ENCODE measurements at regions not wholly inside any gene's neighbourhood (a gene's known extent, or its start where the extent isn't known, plus 50 kb on each side); places are given as distances from the start of the nearest gene placed in this dataset.

- TF ChIP-seq EP300 (IDR thresholded peaks at IDR 0.05; ENCODE audit: borderline replicate concordance in 1 of 2, low read depth in 1 of 2, low read length in 1 of 2) (no peak), CTCF (IDR thresholded peaks at IDR 0.05) (no peak), TAF1 (IDR thresholded peaks at IDR 0.05; ENCODE audit: borderline replicate concordance, low read depth, low read length) (no peak), PBX3 (IDR thresholded peaks at IDR 0.05) (no peak), EZH2phosphoT487 (IDR thresholded peaks at IDR 0.05; ENCODE audit: borderline replicate concordance, low read depth) (no peak), SMC3 (IDR thresholded peaks at IDR 0.05; ENCODE audit: low read depth, low read length) (no peak), YY1 (IDR thresholded peaks at IDR 0.05; ENCODE audit: low read depth) (no peak), MEF2A (IDR thresholded peaks at IDR 0.05; ENCODE audit: borderline replicate concordance, low read depth) (no peak), FOXJ3 (CRISPR knock-in tag; IDR thresholded peaks at IDR 0.05) (no peak), REST (IDR thresholded peaks at IDR 0.05; ENCODE audit: low read depth, low read length) (no peak)
Measured at GRCh38 chr12:98421316-98421715, 94.1 kb upstream of the TMPO start.

All from SK-N-SH (cell line).